Keratinocyte (primary cell): ENCODE measurements at regions not wholly inside any gene's neighbourhood (a gene's known extent, or its start where the extent isn't known, plus 50 kb on each side); places are given as distances from the start of the nearest gene placed in this dataset.

Source experiments
- EZH2 ChIP-seq: IDR thresholded peaks from one replicate; pipeline ENCODE4 v1.6.1; 2012; ENCODE audit warnings: inconsistent platforms, mild to moderate bottlenecking, low read length, moderate library complexity
- TF ChIP-seq, protein P1 (sequence below), 3 experiments: IDR thresholded peaks in 1 of 3; conservative IDR thresholded peaks in 1 of 3; optimal IDR thresholded peaks in 1 of 3; 2 replicates in 2 of 3; 3 replicates in 1 of 3; pipeline versions ENCODE3 to v1.5.1; 2011; ENCODE audit warnings: low read length in 3 of 3, mild to moderate bottlenecking in 3 of 3, moderate library complexity in 2 of 3, control low read depth in 1 of 3, inconsistent platforms in 1 of 3; ENCODE audit not compliant: insufficient read depth in 2 of 3; ENCODE audit errors: extremely low read depth in 1 of 3

DNA sequence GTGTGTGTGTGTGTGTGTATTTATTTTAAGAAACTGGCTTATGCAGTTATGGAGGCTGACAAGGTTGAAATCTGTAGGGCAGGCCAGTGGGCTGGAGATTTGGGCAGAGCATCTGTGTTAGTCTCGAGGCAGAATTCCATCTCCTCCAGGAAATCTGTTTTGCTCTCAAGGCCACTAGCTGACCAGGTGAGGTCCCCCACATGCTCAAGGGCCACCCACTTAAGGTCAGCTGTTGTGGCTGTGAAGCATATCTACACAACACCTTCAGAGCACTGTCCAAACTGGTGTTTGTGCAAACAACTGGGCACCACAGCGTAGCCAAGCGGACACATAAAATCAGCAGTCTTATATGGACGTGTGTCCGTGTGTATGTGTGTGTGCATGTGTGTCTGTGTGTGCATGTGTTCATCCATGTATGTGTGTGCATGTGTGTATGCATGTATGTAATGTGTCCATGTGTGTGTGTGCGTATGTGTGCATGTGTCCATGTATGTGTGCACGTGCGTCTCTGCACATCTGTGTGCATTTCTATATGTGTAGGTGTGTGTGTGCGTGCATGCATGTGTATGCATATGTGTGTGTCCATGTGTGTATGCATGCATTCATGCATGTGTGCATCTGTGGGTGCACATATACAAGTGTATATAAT is 400.9 kb downstream of the BRD1 start:
- TF ChIP-seq, protein P1, sequence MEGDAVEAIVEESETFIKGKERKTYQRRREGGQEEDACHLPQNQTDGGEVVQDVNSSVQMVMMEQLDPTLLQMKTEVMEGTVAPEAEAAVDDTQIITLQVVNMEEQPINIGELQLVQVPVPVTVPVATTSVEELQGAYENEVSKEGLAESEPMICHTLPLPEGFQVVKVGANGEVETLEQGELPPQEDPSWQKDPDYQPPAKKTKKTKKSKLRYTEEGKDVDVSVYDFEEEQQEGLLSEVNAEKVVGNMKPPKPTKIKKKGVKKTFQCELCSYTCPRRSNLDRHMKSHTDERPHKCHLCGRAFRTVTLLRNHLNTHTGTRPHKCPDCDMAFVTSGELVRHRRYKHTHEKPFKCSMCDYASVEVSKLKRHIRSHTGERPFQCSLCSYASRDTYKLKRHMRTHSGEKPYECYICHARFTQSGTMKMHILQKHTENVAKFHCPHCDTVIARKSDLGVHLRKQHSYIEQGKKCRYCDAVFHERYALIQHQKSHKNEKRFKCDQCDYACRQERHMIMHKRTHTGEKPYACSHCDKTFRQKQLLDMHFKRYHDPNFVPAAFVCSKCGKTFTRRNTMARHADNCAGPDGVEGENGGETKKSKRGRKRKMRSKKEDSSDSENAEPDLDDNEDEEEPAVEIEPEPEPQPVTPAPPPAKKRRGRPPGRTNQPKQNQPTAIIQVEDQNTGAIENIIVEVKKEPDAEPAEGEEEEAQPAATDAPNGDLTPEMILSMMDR (optimal IDR thresholded peaks at IDR 0.05 in 1 of 3, IDR thresholded peaks at IDR 0.05 in 1 of 3, conservative IDR thresholded peaks at IDR 0.05 in 1 of 3; ENCODE audit: extremely low read depth in 1 of 3, insufficient read depth in 2 of 3, low read length in 3 of 3): no peak
- no peak for TF ChIP-seq EZH2
